HG02870 (cell line): ENCODE measurements at regions not wholly inside any gene's neighbourhood (a gene's known extent, or its start where the extent isn't known, plus 50 kb on each side); places are given as distances from the start of the nearest gene placed in this dataset.

Experiments used
- ATAC-seq: cut with Tn5 transposase; IDR thresholded peaks from one replicate; pipeline ENCODE4 v1.9.1; 2021; ENCODE audit warnings: mild to moderate bottlenecking, moderate library complexity; ENCODE audit not compliant: unreplicated experiment

DNA sequence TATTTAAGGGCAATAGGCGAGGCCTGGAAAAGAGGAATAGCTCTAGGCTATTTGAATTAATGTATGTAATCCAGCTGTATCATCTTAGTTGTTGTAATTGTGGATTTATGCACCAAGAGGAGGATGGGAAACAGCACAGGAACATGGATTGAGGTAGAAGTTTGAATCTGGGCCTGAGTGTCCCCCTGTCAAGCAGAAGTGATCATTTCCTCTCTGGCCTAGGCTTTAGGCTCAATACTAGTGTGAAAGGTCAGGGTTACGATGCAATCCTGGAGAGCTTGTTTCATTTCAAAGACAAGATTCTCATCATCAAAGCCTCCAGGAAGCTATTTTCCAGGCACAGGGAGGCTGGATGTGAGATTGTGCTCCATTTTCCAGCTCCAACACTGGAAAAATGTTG, 77.9 kb upstream of the HSD17B12 start:
- ATAC-seq, result no peak

DNA sequence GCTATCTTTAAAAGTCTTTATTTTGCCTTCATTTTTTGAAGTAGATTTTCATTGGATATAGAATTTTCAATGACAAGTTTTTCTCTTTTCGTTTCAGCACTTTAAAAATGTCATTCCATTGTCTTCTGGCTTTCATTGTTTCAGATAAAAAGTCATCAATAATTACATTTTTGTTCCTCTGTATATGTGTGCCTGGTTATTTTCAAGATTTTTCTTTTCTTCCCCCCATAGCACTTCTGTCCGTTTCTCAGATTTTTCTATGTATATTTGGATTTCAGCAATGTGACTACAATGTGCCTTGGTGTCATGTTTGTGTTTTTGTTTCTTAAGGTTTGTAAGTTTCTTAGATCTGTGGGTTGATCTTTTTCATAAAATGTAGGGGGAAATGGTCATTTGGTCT, 66.3 kb upstream of the HSD17B12 start:
- ATAC-seq, result no peak

DNA sequence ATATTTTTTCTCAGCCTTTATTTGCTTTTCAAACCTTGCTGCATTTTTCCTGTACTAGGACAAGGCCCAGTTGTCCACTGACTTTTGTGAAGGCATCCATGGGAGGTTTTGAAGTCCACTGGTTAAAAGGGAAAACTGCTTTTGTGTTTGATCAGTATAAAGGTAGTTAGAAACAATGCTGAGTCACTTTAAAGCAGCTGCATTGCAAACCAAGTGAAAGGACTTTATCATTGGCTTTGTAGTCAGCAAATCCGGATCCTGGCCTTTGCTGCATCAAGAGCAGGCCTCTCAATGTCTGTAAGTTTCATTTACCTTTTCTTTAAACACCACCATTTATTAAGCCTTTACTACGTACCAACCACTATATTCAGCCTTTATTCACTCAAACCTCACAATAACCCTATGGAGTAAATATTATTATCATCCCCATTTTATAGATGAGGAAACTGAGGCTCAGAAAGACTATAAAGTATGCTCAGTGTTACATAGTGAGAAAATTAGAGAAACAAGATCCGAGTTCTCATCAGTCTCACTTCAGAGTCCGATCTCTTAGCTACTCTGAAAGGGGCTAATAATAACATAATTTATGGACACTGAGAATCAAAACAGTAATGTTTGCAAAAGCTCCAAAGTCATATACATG, 60.6 kb upstream of the HSD17B12 start:
- no peak for ATAC-seq

DNA sequence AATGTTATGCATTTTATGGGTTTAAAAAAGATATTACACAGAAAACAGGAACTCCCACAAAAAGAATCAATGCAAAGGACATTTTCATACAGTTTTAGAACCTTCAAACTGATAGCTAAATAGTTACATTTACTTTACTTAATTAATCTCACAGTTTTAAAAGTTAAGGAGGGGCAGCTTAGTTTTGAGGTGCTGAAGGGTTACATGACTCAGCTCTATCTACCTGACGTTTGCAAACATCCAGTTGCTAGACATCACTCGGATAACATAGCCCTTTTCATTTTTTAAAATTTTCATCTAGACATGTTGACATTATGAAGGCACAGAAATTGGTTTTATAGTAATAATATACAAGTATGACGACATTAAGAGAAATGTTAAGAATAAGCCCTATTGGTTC, 53.7 kb upstream of the HSD17B12 start:
- ATAC-seq, result no peak
